GM03348 (cell line): ENCODE measurements at regions not wholly inside any gene's neighbourhood (a gene's known extent, or its start where the extent isn't known, plus 50 kb on each side); places are given as distances from the start of the nearest gene placed in this dataset.

Experiments
- DNase-seq: peaks from one replicate; pipeline ENCODE4 v3.0.0; 2012; ENCODE audit warnings: low spot score

- no peak for DNase-seq
Observed at GRCh38 chr13:34116651-34117050, 298.7 kb downstream of the RFC3 start.

DNA sequence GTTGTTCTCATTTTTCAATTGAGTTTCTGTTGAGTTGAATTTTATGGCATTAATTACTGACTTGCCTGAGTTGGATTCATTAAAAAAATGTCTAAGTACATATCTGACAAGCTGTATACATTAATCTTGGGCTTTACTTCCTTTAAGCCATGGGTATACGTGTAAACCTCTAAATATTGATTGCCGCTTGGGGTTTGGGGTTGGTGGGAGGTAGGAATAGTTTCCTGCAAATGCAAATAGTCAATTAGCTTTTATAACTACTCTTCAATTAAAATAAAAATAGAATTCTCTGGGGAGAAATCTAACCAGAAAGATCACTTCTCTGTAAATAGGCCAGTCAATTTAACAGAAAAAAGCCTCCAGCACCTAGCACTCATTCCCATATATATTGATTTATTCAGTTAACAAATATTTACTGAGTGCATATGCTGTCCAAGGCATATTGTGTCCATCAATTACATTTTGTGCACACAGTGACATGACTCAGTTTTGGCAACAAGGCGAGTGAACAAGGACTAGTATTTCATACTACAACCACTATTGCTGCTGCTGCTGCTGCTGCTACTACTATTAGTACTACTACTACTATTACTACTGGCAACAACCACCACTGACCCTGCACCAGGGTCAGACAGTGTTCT, 306.8 kb downstream of the RFC3 start:
- DNase-seq, result no peak

GRCh38 chr13:34127523-34127922, 309.6 kb downstream of the RFC3 start:
- no peak for DNase-seq

DNA sequence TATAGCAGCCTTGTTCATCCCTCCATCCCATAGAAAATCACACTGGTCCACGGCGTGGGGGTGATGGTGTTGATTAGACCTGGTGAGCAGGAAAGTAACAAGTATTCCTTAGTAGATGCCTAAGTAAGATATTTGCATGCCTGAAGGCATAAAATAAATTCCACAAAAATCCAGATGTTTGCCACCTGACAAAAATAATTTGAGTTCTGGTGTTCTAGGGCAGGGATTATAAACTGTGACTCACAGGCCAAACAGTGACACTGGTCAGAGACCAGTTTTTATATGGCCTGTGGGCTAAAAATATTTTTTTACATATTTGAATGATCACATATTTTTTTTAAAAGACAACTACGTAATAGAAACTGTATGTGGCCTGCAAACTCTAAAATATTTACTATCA, 310.7 kb downstream of the RFC3 start:
- DNase-seq, result peak; percentile 8

DNA sequence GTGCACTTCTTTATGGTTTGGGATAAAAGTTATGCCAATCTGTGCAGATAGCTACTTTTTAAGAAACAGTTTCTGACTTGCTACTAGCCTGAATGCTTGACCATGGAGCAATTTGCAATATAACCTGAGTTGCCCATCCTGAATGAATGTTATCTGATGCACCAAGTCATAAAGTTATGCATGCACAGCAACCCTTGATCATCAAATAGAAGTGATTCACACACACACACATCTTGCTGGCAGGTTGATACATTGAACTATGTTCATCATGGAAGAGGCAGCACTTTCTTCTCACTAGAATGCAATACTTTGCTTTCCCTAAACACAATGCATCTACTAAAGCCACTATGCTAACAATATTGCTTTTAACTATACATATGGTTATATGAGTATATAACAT, 311.5 kb downstream of the RFC3 start:
- DNase-seq, result no peak

- no peak for DNase-seq
Observed at GRCh38 chr13:34137200-34137599, 319.3 kb downstream of the RFC3 start.

GRCh38 chr13:34139660-34140227, 321.8 kb downstream of the RFC3 start:
- DNase-seq, result no peak

DNA sequence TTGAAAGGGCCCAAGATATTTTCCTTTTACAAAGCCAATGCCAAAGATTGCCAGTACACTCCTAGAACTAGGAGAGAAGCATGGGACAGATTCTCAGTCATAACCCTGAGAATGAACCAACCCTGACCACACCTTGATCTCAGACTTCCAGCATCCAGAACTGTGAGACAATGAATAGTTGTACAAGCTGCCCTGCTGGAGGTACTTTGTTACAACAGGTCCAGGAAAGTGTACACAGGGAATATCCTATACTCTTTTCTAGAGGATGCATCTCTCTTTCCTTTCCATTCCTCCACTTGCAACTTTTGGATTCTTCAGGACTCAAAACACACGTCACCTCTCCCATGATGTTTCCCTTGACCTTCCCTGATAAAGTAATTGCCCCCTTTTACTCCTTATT, 325.7 kb downstream of the RFC3 start:
- DNase-seq, result no peak

DNA sequence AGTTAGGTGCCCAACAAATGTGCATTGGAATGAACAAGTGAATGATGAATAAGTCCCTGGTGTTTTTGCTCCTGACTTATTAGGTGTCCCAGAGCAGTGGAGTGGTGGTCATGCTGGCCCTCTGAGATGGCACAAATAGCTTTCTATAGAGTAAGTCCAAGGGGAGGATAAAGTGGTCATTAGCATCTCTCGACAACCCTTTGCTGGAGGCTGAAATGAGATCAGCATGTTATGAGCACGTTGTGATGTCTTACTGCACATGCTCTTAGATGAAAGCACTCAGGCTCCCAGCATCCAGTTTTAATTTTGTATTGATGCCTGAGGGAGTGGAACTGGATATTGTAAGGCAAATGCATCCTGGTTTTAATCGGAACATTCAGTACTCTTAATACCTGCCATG, 326.2 kb downstream of the RFC3 start:
- DNase-seq, result no peak

DNA sequence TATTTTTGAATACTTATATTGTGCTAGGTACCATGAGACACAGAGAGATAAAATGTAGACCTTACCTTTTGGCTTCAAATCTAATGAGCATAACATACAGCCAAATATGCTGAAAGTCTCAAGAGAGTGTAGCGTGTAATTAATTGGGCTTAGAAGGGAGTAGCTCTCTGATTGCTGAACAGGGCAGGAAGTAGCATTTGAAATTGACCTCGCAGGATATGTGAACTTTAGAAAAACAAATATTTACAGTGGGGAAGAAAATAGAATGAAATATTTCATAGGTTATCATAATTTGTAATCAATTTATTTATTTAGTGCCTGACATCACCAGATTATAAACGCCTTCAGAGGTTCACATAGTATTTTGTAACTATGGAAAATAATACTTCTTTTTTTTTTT, 327.1 kb downstream of the RFC3 start:
- no peak for DNase-seq

- no peak for DNase-seq
Observed at GRCh38 chr13:34148359-34148758, 330.4 kb downstream of the RFC3 start.

- DNase-seq, result no peak
Observed at GRCh38 chr13:34151885-34152284, 333.9 kb downstream of the RFC3 start.

- no peak for DNase-seq
Observed at GRCh38 chr13:34152409-34152808, 334.5 kb downstream of the RFC3 start.

DNA sequence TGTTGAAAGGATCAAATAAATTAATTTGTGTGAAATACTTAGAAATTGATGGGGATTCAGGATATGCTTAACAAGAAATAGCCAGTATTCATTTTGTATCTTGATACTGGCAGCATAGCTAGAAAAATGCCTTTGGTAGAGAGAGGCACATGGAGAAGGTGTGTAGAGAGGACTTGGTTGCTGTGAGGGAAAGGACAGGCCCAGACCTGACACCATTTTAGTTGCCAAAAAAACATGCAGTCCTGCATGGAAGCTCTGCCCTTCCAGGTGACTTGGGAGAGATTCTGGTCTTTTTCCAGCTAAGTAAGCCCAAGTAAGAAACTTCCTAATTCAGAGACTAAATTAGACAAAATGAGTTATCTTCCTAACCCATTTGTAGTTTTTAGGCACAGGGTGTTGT, 335.0 kb downstream of the RFC3 start:
- DNase-seq, result no peak

- DNase-seq, result no peak
Observed at GRCh38 chr13:34153428-34154180, 335.7 kb downstream of the RFC3 start.

GRCh38 chr13:34155931-34156607, 338.1 kb downstream of the RFC3 start:
- DNase-seq, result peak; percentile 14

- peak; percentile 82 for DNase-seq
Observed at GRCh38 chr13:34156841-34157365, 339.0 kb downstream of the RFC3 start.

- no peak for DNase-seq
Observed at GRCh38 chr13:34159946-34160345, 342.0 kb downstream of the RFC3 start.

- DNase-seq, result peak; percentile 47
Observed at GRCh38 chr13:34161931-34162543, 344.1 kb downstream of the RFC3 start.

DNA sequence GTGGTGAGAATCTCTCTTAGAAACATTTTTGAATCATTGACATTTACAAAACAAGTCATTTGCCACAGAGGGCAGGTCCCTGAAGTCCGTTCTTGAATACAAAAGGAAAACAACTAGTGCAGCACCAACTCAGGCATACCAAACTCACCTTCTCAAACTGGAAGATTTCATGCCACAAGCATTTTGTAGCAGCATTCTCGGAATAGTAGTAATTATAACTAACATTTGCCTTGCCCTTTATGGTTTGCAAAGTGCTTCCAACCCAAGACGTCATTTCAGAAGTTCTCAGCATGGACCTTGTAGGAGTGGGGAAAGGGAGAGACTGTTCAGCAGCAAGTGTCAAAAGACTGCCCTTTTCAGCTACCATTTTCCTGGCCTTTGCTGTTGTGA, 344.6 kb downstream of the RFC3 start:
- peak; percentile 33 for DNase-seq

GRCh38 chr13:34164582-34164981, 346.6 kb downstream of the RFC3 start:
- DNase-seq, result no peak

GRCh38 chr13:34165158-34165557, 347.2 kb downstream of the RFC3 start:
- no peak for DNase-seq
